HG02623 (cell line): ENCODE measurements at regions not wholly inside any gene's neighbourhood (a gene's known extent, or its start where the extent isn't known, plus 50 kb on each side); places are given as distances from the start of the nearest gene placed in this dataset.
A peak's percentile ranks its signal among the peaks of the same experiment; 100 is the strongest.
"Not testable (repeated sequence)": the region's sequence is repeated elsewhere in the genome, so short reads cannot be mapped to it uniquely, and the experiment has no call there.

Experiments used
- ATAC-seq: cut with Tn5 transposase; IDR thresholded peaks from one replicate; pipeline ENCODE4 v1.9.1; 2021; ENCODE audit warnings: moderate library complexity; ENCODE audit not compliant: unreplicated experiment

GRCh38 chr1:173394813-173395212, 82.3 kb upstream of the PRDX6 start:
- ATAC-seq, result not testable (repeated sequence)

GRCh38 chr1:173395762-173396161, 81.4 kb upstream of the PRDX6 start:
- ATAC-seq, result no peak

DNA sequence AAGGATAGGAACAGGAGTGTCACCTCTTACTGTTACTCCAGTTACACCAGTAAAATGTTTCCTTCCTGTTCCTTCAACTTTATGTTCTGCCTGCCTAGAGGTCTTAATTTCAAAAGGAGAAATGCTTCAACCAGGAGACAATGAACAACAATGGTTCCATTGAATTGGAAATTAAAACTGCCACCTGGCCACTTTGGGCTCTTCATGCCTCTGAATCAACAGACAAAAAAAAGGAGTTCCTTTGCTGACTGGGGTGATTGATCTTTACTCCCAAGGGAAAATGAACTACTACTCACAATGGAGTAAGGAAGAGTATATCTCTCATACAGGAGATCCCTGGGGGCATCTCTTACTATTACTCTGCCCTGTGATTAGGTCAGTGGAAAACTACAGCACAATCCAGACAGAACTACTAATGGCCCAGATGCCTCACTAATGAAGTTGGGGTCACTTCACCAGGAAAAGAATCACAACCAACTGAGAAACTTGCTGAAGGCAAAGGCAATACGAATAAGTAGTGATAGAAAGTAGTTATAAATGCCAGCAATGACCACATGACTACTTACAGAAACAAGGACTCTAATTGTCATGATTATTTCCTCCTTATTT, 76.6 kb upstream of the PRDX6 start:
- no peak for ATAC-seq

GRCh38 chr1:173403996-173404395, 73.1 kb upstream of the PRDX6 start:
- no peak for ATAC-seq

GRCh38 chr1:173405281-173405680, 71.9 kb upstream of the PRDX6 start:
- no peak for ATAC-seq

GRCh38 chr1:173405834-173406233, 71.3 kb upstream of the PRDX6 start:
- no peak for ATAC-seq

- no peak for ATAC-seq
Measured at GRCh38 chr1:173406783-173407230, 70.3 kb upstream of the PRDX6 start.

- ATAC-seq, result no peak
Measured at GRCh38 chr1:173407846-173408245, 69.3 kb upstream of the PRDX6 start.

DNA sequence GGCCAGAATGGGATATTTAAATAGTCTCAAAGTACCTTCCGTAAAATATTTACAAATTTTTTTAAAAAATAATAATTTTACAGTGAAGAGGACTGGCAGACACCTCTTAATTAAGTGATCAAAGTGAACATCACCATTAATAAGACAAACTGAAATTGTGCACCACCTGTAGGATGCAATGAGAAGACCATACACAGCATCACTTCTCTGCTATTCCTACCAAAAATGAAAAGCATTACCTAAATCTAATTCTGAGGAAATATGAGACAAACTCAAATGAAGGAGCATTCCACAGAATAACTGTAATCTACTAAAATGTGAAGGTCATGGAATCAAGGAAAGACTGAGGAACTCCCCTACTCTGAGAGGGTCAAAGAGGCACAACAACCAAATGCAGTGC, 68.2 kb upstream of the PRDX6 start:
- ATAC-seq, result no peak

GRCh38 chr1:173409613-173410012, 67.5 kb upstream of the PRDX6 start:
- ATAC-seq, result no peak

DNA sequence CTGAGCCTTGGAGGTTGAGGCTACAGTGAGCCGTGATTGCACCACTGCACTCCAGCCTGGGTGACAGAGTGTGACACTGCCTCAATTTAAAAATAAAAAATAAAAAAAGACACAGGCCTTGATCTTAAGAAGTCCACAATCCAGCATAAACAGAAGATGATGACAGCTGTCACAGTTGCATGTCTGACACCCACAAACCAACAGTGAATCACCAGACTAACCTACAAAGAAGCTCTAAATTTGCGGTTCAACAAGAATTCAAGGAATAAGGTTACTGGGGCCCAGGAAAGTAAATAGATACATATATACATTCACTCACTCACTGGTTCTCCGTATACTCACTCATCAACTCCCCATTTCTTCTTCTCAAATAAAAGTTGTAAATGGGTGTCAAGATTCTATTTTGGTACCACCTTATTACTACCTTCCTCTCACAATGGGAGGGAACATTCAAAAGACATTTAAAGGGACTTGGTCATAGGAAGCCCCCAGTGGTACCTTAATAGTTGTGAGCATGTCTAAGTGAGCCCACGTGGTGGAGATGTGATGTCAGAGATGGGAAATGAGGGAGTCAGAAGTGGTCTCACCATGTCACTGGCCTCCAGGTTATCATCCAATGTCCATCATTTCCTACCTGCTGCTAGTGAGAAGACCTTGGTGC, 66.9 kb upstream of the PRDX6 start:
- peak; percentile 2 for ATAC-seq

DNA sequence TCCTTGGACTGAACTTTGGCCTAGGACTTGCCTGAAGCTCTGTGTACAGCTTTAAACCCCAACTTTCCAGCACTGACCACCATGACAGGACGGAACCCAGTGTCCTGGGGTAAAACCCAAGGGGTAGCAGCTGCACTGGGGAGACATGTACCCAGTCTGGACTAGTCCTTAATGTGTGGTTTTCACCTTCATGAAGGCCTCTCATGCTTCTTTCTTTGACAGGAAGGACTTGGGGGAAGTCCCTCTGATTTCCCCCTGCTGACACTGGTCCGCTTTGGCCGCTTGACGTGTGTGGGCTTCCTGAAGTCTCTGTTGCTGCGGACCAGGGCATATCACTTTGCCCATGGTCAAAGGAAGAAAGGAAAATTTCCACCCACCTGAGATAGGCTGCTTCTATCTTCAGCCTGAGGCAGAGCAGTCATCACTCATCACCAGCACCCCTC, 66.3 kb upstream of the PRDX6 start:
- peak; percentile 46 for ATAC-seq

DNA sequence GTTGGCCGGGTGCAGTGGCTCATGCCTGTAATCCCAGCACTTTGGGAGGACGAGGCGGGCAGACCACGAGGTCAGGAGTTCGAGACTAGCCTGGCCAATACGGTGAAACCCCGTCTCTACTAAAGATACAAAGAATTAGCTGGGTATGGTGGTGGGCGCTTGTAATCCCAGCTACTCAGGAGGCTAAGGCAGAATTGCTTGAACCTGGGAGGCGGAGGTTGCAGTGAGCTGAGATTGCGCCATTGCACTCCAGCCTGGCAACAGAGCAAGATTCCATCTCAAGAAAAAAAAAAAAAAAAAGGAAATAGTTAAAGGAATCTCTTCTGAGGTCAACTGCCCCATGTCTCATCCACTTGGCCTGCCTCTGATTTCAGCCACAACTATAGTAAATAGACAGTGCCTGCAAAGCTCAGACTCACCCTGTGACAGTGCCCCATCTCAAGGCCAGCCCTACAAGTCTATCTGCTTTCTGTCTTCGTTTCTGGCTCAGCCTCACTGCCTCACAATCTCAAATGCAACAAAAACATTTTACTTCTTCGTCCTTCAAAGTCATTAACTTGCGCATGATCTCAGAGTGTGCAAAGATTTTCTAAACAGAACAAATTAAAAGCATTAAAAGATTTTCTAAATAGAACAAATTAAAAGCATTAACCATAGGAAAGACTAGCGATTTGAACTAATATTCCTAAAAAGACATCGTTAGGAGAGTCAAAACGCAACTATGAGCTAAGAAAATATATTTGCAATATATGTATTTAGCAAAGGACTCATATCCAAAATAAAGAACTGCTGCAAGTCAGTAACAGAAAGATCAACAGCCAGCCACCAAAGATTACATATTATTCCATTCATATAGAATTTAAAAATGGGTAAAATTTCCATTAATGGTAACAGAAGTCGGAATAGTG, 65.0 kb upstream of the PRDX6 start:
- no peak for ATAC-seq

GRCh38 chr1:173413271-173413707, 63.8 kb upstream of the PRDX6 start:
- no peak for ATAC-seq

- ATAC-seq, result peak; percentile 36
Measured at GRCh38 chr1:173414136-173414535, 63.0 kb upstream of the PRDX6 start.

DNA sequence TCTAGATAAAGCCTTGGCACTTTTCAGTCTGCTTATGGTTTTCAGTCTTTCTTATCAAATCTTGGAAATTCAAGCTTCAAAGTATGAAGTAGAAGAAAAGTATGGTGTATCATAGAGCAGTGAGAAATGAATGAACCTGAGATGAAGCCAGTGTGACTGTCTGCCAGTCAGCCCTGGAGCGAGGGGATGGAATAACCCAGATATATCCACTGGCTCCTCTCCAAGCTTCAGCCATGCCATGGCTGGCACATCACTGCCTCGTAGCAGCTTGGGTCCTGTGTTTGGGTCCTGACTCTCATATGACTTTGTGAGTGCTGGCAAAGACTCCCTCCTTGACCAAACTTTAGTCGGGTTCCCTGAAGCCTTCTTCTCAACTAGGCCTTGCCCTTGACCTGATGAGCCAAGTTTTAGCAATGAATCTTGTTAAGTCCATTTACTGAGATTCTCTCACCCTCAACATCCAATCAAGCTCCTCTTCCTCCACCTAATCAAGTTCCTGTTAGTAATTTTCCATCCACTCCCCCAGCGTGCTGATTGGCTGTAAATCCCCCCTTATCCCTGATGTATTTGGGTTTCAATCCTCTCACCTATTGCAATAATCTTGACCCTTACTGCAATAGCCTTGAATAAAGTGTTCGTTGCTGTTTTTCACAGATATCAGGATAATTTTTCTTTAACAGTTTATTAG, 62.5 kb upstream of the PRDX6 start:
- ATAC-seq, result no peak

- peak; percentile 37 for ATAC-seq
Measured at GRCh38 chr1:173415490-173415889, 61.6 kb upstream of the PRDX6 start.

GRCh38 chr1:173415905-173416450, 61.2 kb upstream of the PRDX6 start:
- no peak for ATAC-seq

DNA sequence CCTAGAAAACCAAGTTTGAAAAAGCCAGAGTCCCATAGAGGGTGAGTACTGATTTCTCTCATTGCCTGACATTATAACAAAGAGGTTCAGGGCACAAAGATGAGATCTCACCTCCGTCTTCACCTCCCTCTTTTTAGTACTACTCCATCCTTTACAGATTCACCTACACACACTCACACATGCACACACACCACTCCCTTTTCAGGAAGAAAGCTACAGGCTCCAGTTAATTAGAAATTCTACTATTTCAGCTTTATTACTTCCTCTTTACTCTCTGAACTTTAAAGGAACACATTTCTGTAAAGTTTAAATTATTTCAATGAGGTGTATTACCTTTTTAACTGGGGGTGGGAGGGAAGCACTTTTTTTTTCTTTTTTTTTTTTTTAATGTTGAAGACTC, 59.6 kb upstream of the PRDX6 start:
- ATAC-seq, result no peak

- peak; percentile 35 for ATAC-seq
Measured at GRCh38 chr1:173418107-173418985, 58.8 kb upstream of the PRDX6 start.
